HepG2 (cell line): ENCODE measurements at regions not wholly inside any gene's neighbourhood (a gene's known extent, or its start where the extent isn't known, plus 50 kb on each side); places are given as distances from the start of the nearest gene placed in this dataset.

Experiments
- ARNT2 ChIP-seq: sonication (generic); formaldehyde crosslinking; IDR thresholded peaks from 2 replicates; pipeline ENCODE4 v1.8.0; 2022; ENCODE audit warnings: mild to moderate bottlenecking, low read depth, missing genetic modification reagents, moderate library complexity
- ATF7 ChIP-seq, 2 experiments: fragments of 450-650 bp in 1 of 2; sonication (generic) in 1 of 2; formaldehyde crosslinking in 1 of 2; IDR thresholded peaks; 2 replicates each; pipeline versions ENCODE4 v1.4.0 to v1.6.1; 2016 to 2020; ENCODE audit warnings: antibody characterized with exemption in 1 of 2, mild to moderate bottlenecking in 1 of 2, missing genetic modification reagents in 1 of 2
- BHLHE40 ChIP-seq: IDR thresholded peaks from 2 replicates; pipeline ENCODE4 v1.6.1; 2011; ENCODE audit warnings: low read length, improper control_type of control experiment
- CENPX ChIP-seq: sonication (generic); formaldehyde crosslinking; IDR thresholded peaks from 2 replicates; pipeline ENCODE4 v1.9.0; 2021; ENCODE audit warnings: mild to moderate bottlenecking, missing genetic modification reagents, moderate library complexity
- DR1 ChIP-seq: sonication (generic); formaldehyde crosslinking; IDR thresholded peaks from 2 replicates; pipeline ENCODE4 v1.8.0; 2021; ENCODE audit warnings: mild to moderate bottlenecking, missing genetic modification reagents, inconsistent platforms
- FLYWCH1 ChIP-seq: sonication (generic); formaldehyde crosslinking; IDR thresholded peaks from 2 replicates; pipeline ENCODE4 v1.8.1; 2023; ENCODE audit warnings: mild to moderate bottlenecking, missing genetic modification reagents
- FOXK1 ChIP-seq: sonication (generic); formaldehyde crosslinking; IDR thresholded peaks from 2 replicates; pipeline ENCODE4 v1.4.0; 2020; ENCODE audit warnings: low read depth, missing genetic modification reagents, borderline replicate concordance
- FOXM1 ChIP-seq: sonication (generic); formaldehyde crosslinking; IDR thresholded peaks from 2 replicates; pipeline ENCODE4 v1.5.0; 2020; ENCODE audit warnings: missing genetic modification reagents
- HMG20A ChIP-seq: IDR thresholded peaks from 2 replicates; pipeline ENCODE4 v1.6.1; 2016; ENCODE audit warnings: borderline replicate concordance
- HNF4G ChIP-seq, 2 experiments: sonication (generic) in 1 of 2; formaldehyde crosslinking in 1 of 2; IDR thresholded peaks; 2 replicates each; pipeline versions ENCODE4 v1.4.0 to v1.6.1; 2011 to 2020; ENCODE audit warnings: borderline replicate concordance in 2 of 2, low read depth in 2 of 2, mild to moderate bottlenecking in 2 of 2, low read length in 1 of 2, missing genetic modification reagents in 1 of 2, moderate library complexity in 1 of 2
- HOXA7 ChIP-seq: sonication (generic); formaldehyde crosslinking; IDR thresholded peaks from 2 replicates; pipeline ENCODE4 v1.8.1; 2022; ENCODE audit warnings: mild to moderate bottlenecking, missing genetic modification reagents, moderate library complexity
- KLF12 ChIP-seq: sonication (generic); formaldehyde crosslinking; IDR thresholded peaks from 2 replicates; pipeline ENCODE4 v1.4.0; 2020; ENCODE audit warnings: missing genetic modification reagents, borderline replicate concordance
- SALL2 ChIP-seq: sonication (generic); formaldehyde crosslinking; IDR thresholded peaks from 2 replicates; pipeline ENCODE4 v1.8.1; 2023; ENCODE audit warnings: mild to moderate bottlenecking, missing genetic modification reagents, inconsistent platforms
- ZFP62 ChIP-seq: sonication (generic); formaldehyde crosslinking; IDR thresholded peaks from 2 replicates; pipeline ENCODE4 v1.4.0; 2020; ENCODE audit warnings: missing genetic modification reagents
- ZMYM3 ChIP-seq: sonication (generic); formaldehyde crosslinking; IDR thresholded peaks from 2 replicates; pipeline ENCODE4 v1.5.1; 2020; ENCODE audit warnings: mild to moderate bottlenecking, missing genetic modification reagents
- ZNF253 ChIP-seq: sonication (generic); formaldehyde crosslinking; IDR thresholded peaks from 2 replicates; pipeline ENCODE4 v1.8.0; 2022; ENCODE audit warnings: mild to moderate bottlenecking, missing genetic modification reagents, borderline replicate concordance
- ZNF441 ChIP-seq: sonication (generic); formaldehyde crosslinking; IDR thresholded peaks from 2 replicates; pipeline ENCODE4 v1.7.0; 2021; ENCODE audit warnings: missing genetic modification reagents, borderline replicate concordance
- ZNF746 ChIP-seq: sonication (generic); formaldehyde crosslinking; IDR thresholded peaks from 2 replicates; pipeline ENCODE4 v1.8.0; 2022; ENCODE audit warnings: mild to moderate bottlenecking, missing genetic modification reagents
- ZNF766 ChIP-seq: sonication (generic); formaldehyde crosslinking; IDR thresholded peaks from 2 replicates; pipeline ENCODE4 v1.5.0; 2020; ENCODE audit warnings: missing genetic modification reagents, borderline replicate concordance
- TF ChIP-seq, protein P1 (sequence below): sonication (generic); formaldehyde crosslinking; IDR thresholded peaks from 2 replicates; pipeline ENCODE4 v1.4.0; 2020; ENCODE audit warnings: missing genetic modification reagents
- TF ChIP-seq, protein P2 (sequence below): sonication (generic); formaldehyde crosslinking; IDR thresholded peaks from 2 replicates; pipeline ENCODE4 v1.8.1; 2022; ENCODE audit warnings: low read depth, mild to moderate bottlenecking, missing genetic modification reagents
- TF ChIP-seq, protein P3 (sequence below): sonication (generic); formaldehyde crosslinking; IDR thresholded peaks from 2 replicates; pipeline ENCODE4 v1.4.0; 2020; ENCODE audit warnings: mild to moderate bottlenecking, low read depth, missing genetic modification reagents
- TF ChIP-seq, protein P4 (sequence below): IDR thresholded peaks from 2 replicates; pipeline ENCODE4 v1.6.1; 2016; ENCODE audit warnings: missing compliant biosample characterization, missing genetic modification reagents, borderline replicate concordance

DNA sequence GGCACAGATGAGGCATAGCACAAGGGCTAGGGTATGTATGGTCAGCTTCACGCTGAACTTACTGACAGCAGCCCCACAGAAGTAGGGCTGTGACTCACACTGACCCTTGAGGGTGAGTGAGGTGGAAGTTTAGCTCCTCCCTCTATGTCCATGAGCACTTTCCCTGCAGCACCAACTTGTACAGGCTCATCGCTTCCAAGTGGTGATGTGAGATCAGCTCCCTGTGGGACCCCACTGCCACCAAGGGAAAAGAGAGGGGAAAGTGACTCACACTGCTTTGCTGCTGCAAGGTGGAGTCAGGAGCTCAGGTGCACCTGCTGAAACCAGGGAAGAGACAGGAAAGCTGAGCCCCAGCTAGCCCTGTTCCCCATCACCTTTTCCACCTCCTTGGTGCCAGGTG is 91.5 kb downstream of the TEX51 start (continued):
- TF ChIP-seq HOXA7 (no peak), HMG20A (CRISPR knock-in tag) (peak; percentile 7; the same call in 1 of the 2 replicates), BHLHE40 (no peak), ZNF766 (CRISPR knock-in tag) (no peak), CENPX (CRISPR knock-in tag) (no peak), ZFP62 (CRISPR knock-in tag) (no peak), SALL2 (no peak), HNF4G (IDR thresholded peaks at IDR 0.05; ENCODE audit: borderline replicate concordance, low read depth, low read length) (no peak), HNF4G (CRISPR knock-in tag; IDR thresholded peaks at IDR 0.05; ENCODE audit: borderline replicate concordance, low read depth) (no peak), FLYWCH1 (CRISPR knock-in tag) (no peak), KLF12 (CRISPR knock-in tag) (no peak), ZMYM3 (peak; percentile 94), DR1 (no peak), ATF7 (IDR thresholded peaks at IDR 0.05) (no peak), ATF7 (CRISPR knock-in tag; IDR thresholded peaks at IDR 0.05) (no peak), FOXK1 (no peak), ZNF441 (CRISPR knock-in tag) (no peak), FOXM1 (CRISPR knock-in tag) (no peak), ZNF253 (no peak), ZNF746 (CRISPR knock-in tag) (no peak), ARNT2 (CRISPR knock-in tag) (peak; percentile 6; the same call in 1 of the 2 replicates)
- TF ChIP-seq, protein P1, sequence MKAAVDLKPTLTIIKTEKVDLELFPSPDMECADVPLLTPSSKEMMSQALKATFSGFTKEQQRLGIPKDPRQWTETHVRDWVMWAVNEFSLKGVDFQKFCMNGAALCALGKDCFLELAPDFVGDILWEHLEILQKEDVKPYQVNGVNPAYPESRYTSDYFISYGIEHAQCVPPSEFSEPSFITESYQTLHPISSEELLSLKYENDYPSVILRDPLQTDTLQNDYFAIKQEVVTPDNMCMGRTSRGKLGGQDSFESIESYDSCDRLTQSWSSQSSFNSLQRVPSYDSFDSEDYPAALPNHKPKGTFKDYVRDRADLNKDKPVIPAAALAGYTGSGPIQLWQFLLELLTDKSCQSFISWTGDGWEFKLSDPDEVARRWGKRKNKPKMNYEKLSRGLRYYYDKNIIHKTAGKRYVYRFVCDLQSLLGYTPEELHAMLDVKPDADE (CRISPR knock-in tag) = no peak
- TF ChIP-seq, protein P2, sequence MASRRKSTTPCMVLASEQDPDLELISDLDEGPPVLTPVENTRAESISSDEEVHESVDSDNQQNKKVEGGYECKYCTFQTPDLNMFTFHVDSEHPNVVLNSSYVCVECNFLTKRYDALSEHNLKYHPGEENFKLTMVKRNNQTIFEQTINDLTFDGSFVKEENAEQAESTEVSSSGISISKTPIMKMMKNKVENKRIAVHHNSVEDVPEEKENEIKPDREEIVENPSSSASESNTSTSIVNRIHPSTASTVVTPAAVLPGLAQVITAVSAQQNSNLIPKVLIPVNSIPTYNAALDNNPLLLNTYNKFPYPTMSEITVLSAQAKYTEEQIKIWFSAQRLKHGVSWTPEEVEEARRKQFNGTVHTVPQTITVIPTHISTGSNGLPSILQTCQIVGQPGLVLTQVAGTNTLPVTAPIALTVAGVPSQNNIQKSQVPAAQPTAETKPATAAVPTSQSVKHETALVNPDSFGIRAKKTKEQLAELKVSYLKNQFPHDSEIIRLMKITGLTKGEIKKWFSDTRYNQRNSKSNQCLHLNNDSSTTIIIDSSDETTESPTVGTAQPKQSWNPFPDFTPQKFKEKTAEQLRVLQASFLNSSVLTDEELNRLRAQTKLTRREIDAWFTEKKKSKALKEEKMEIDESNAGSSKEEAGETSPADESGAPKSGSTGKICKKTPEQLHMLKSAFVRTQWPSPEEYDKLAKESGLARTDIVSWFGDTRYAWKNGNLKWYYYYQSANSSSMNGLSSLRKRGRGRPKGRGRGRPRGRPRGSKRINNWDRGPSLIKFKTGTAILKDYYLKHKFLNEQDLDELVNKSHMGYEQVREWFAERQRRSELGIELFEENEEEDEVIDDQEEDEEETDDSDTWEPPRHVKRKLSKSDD (CRISPR knock-in tag) = no peak
- TF ChIP-seq, protein P3, sequence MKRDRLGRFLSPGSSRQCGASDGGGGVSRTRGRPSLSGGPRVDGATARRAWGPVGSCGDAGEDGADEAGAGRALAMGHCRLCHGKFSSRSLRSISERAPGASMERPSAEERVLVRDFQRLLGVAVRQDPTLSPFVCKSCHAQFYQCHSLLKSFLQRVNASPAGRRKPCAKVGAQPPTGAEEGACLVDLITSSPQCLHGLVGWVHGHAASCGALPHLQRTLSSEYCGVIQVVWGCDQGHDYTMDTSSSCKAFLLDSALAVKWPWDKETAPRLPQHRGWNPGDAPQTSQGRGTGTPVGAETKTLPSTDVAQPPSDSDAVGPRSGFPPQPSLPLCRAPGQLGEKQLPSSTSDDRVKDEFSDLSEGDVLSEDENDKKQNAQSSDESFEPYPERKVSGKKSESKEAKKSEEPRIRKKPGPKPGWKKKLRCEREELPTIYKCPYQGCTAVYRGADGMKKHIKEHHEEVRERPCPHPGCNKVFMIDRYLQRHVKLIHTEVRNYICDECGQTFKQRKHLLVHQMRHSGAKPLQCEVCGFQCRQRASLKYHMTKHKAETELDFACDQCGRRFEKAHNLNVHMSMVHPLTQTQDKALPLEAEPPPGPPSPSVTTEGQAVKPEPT = no peak
- TF ChIP-seq, protein P4, sequence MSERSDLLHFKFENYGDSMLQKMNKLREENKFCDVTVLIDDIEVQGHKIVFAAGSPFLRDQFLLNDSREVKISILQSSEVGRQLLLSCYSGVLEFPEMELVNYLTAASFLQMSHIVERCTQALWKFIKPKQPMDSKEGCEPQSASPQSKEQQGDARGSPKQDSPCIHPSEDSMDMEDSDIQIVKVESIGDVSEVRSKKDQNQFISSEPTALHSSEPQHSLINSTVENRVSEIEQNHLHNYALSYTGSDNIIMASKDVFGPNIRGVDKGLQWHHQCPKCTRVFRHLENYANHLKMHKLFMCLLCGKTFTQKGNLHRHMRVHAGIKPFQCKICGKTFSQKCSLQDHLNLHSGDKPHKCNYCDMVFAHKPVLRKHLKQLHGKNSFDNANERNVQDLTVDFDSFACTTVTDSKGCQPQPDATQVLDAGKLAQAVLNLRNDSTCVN (CRISPR knock-in tag) = peak; percentile 33; the same call in 1 of the 2 replicates
